Loucy (cell line): ENCODE measurements at regions not wholly inside any gene's neighbourhood (a gene's known extent, or its start where the extent isn't known, plus 50 kb on each side); places are given as distances from the start of the nearest gene placed in this dataset.

Experiments
- EZH2phosphoT487 ChIP-seq: fragments of 200-600 bp; IDR thresholded peaks from 2 replicates; pipeline ENCODE4 v1.6.1; 2018; ENCODE audit warnings: antibody characterized with exemption, mild to moderate bottlenecking, moderate library complexity, borderline replicate concordance
- TF ChIP-seq, protein P1 (sequence below): fragments of 200-600 bp; sonication (generic); conservative IDR thresholded peaks from 2 replicates; pipeline ENCODE4 v1.5.1; 2014; ENCODE audit warnings: mild to moderate bottlenecking, antibody characterized with exemption, low read length

DNA sequence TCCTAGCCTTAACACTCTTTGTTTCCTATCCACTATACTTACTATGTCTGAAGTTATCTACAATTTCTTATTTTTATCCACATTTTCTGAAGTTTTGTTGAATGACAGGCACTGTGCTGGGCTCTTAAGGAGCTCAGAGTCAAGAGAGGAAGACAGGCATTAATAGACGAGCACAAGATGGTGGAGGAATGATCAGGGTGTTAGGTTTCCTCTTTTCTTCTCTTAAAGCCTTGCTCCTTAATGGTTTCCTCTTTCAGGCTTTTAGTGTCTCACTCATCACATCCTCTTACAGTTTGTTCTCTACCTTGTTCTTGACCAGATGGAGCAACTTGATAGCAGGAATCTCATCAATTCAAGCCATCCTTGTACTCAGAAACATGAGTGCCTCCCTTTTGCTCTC lies 52.9 kb upstream of the BCL6 start:
- TF ChIP-seq, protein P1, sequence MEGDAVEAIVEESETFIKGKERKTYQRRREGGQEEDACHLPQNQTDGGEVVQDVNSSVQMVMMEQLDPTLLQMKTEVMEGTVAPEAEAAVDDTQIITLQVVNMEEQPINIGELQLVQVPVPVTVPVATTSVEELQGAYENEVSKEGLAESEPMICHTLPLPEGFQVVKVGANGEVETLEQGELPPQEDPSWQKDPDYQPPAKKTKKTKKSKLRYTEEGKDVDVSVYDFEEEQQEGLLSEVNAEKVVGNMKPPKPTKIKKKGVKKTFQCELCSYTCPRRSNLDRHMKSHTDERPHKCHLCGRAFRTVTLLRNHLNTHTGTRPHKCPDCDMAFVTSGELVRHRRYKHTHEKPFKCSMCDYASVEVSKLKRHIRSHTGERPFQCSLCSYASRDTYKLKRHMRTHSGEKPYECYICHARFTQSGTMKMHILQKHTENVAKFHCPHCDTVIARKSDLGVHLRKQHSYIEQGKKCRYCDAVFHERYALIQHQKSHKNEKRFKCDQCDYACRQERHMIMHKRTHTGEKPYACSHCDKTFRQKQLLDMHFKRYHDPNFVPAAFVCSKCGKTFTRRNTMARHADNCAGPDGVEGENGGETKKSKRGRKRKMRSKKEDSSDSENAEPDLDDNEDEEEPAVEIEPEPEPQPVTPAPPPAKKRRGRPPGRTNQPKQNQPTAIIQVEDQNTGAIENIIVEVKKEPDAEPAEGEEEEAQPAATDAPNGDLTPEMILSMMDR = no peak
- no peak for TF ChIP-seq EZH2phosphoT487
